ENCODE measurements at regions not wholly inside any gene's neighbourhood (a gene's known extent, or its start where the extent isn't known, plus 50 kb on each side); places are given as distances from the start of the nearest gene placed in this dataset.
A peak's percentile ranks its signal among the peaks of the same experiment; 100 is the strongest.

GRCh38 chr14:100645196-100645981, 58.2 kb upstream of the BEGAIN start:
- ATAC-seq (ENCODE audit: insufficient read depth, low FRiP score) (peak; percentile 88), DNase-seq (peak; percentile 81 to 85 (median 85))
- H3K4me3 ChIP-seq, result no peak overlapping the region
- peak; percentile 71 for TF ChIP-seq CTCF (IDR thresholded peaks at IDR 0.05; ENCODE audit: control extremely low read depth, extremely low read depth)
- peaks cover 0 to 7% (median 4%) of the 10 kb centered on the region in 5 donors for H3K4me1 ChIP-seq (ENCODE audit: control insufficient read depth in 5 of 5, insufficient read depth in 5 of 5, low read length in 5 of 5)
- H3K27ac ChIP-seq (ENCODE audit: low read depth in 1 of 2, low read length in 1 of 2), result no peak overlapping the region
- H3K9me3 ChIP-seq (ENCODE audit: control insufficient read depth in 4 of 4, insufficient read depth in 3 of 4, low read length in 3 of 4), result no peaks in the 10 kb centered on the region
- 17 to 35% methylated on average over 12 of the region's 12 CpGs for WGBS, 2 donors
- H3K36me3 ChIP-seq (ENCODE audit: control insufficient read depth in 4 of 4, insufficient read depth in 4 of 4, low read length in 4 of 4), result no peaks in the 10 kb centered on the region
- peaks cover 0 to 4% (median 0%) of the 10 kb centered on the region in 3 donors for H3K27me3 ChIP-seq (ENCODE audit: control insufficient read depth in 3 of 3, insufficient read depth in 3 of 3, low read length in 2 of 3)
- H3K9ac ChIP-seq (ENCODE audit: insufficient read depth in 1 of 2, low read length in 2 of 2), result no peak overlapping the region

- no peak overlapping the region for H3K4me3 ChIP-seq
- DNase-seq (no peak), ATAC-seq (ENCODE audit: insufficient read depth, low FRiP score) (no peak)
- H3K9ac ChIP-seq (ENCODE audit: insufficient read depth in 1 of 2, low read length in 2 of 2), result no peak overlapping the region
- H3K9me3 ChIP-seq (ENCODE audit: control insufficient read depth in 4 of 4, insufficient read depth in 3 of 4, low read length in 3 of 4), result no peaks in the 10 kb centered on the region
- H3K4me1 ChIP-seq (ENCODE audit: control insufficient read depth in 5 of 5, insufficient read depth in 5 of 5, low read length in 5 of 5), result peaks cover 0 to 7% (median 4%) of the 10 kb centered on the region in 5 donors
- TF ChIP-seq CTCF (IDR thresholded peaks at IDR 0.05; ENCODE audit: control extremely low read depth, extremely low read depth), result no peak
- H3K36me3 ChIP-seq (ENCODE audit: control insufficient read depth in 4 of 4, insufficient read depth in 4 of 4, low read length in 4 of 4), result no peaks in the 10 kb centered on the region
- 42 to 51% methylated on average over 3 of the region's 3 CpGs for WGBS, 2 donors
- H3K27ac ChIP-seq (ENCODE audit: low read depth in 1 of 2, low read length in 1 of 2), result no peak overlapping the region
- H3K27me3 ChIP-seq (ENCODE audit: control insufficient read depth in 3 of 3, insufficient read depth in 3 of 3, low read length in 2 of 3), result peaks cover 0 to 4% (median 0%) of the 10 kb centered on the region in 3 donors
Measured at GRCh38 chr14:100645982-100646314, 58.7 kb upstream of the BEGAIN start.

- H3K9ac ChIP-seq (ENCODE audit: insufficient read depth in 1 of 2, low read length in 2 of 2), result no peak overlapping the region
- no peak overlapping the region for H3K4me3 ChIP-seq
- no peak overlapping the region for H3K27ac ChIP-seq (ENCODE audit: low read depth in 1 of 2, low read length in 1 of 2)
- H3K4me1 ChIP-seq (ENCODE audit: control insufficient read depth in 5 of 5, insufficient read depth in 5 of 5, low read length in 5 of 5), result peaks cover 0 to 7% (median 4%) of the 10 kb centered on the region in 5 donors
- no peaks in the 10 kb centered on the region for H3K36me3 ChIP-seq (ENCODE audit: control insufficient read depth in 4 of 4, insufficient read depth in 4 of 4, low read length in 4 of 4)
- H3K27me3 ChIP-seq (ENCODE audit: control insufficient read depth in 3 of 3, insufficient read depth in 3 of 3, low read length in 2 of 3), result peaks cover 0 to 14% (median 0%) of the 10 kb centered on the region in 3 donors
- no peak for TF ChIP-seq CTCF (IDR thresholded peaks at IDR 0.05; ENCODE audit: control extremely low read depth, extremely low read depth)
- 98% methylated on average over 2 of the region's 2 CpGs for WGBS, 2 donors
- H3K9me3 ChIP-seq (ENCODE audit: control insufficient read depth in 4 of 4, insufficient read depth in 3 of 4, low read length in 3 of 4), result no peaks in the 10 kb centered on the region
- ATAC-seq (ENCODE audit: insufficient read depth, low FRiP score) (no peak), DNase-seq (no peak)
Measured at GRCh38 chr14:100648474-100649172, 61.4 kb upstream of the BEGAIN start.

All from lung (tissue), 11 donors.